NT2/D1 (cell line): ENCODE measurements at regions not wholly inside any gene's neighbourhood (a gene's known extent, or its start where the extent isn't known, plus 50 kb on each side); places are given as distances from the start of the nearest gene placed in this dataset.

Experiments used
- YY1 ChIP-seq: IDR thresholded peaks from 2 replicates; pipeline ENCODE4 v1.6.1; 2011; ENCODE audit not compliant: insufficient read length, insufficient read depth
- ZNF274 ChIP-seq: IDR thresholded peaks from 2 replicates; pipeline ENCODE4 v1.6.1; 2011; ENCODE audit warnings: mild to moderate bottlenecking, low read depth, low read length

GRCh38 chr6:137407816-137408215 lies 86.4 kb downstream of the OLIG3 start:
- no peak for TF ChIP-seq ZNF274
- no peak for TF ChIP-seq YY1
